Subcutaneous abdominal adipose tissue (tissue), 5 donors: ENCODE measurements at regions not wholly inside any gene's neighbourhood (a gene's known extent, or its start where the extent isn't known, plus 50 kb on each side); places are given as distances from the start of the nearest gene placed in this dataset.

Source experiments
- H3K27ac ChIP-seq: one replicate; pipeline ENCODE4 v1.7.0; 2013; ENCODE audit warnings: low read depth, mild to moderate bottlenecking, inconsistent platforms, low read length, moderate library complexity
- H3K27me3 ChIP-seq, 5 donors: one replicate each; pipeline ENCODE4 v1.7.0; 2013; ENCODE audit warnings: low read length in 5 of 5, inconsistent platforms in 1 of 5; ENCODE audit not compliant: control insufficient read depth in 5 of 5, insufficient read depth in 4 of 5
- H3K36me3 ChIP-seq, 5 donors: one replicate each; pipeline ENCODE4 v1.7.0; 2013; ENCODE audit warnings: low read length in 5 of 5; ENCODE audit not compliant: control insufficient read depth in 5 of 5, insufficient read depth in 5 of 5
- H3K4me1 ChIP-seq, 5 donors: one replicate each; pipeline ENCODE4 v1.7.0; 2013; ENCODE audit warnings: low read length in 5 of 5, mild to moderate bottlenecking in 3 of 5, moderate library complexity in 1 of 5; ENCODE audit not compliant: control insufficient read depth in 5 of 5, insufficient read depth in 5 of 5
- H3K4me3 ChIP-seq, 5 donors: one replicate each; pipeline ENCODE4 v1.7.0; 2013; ENCODE audit warnings: low read length in 5 of 5, low read depth in 1 of 5
- H3K9ac ChIP-seq, 5 donors: one replicate each; pipeline ENCODE4 v1.7.0; 2013; ENCODE audit warnings: low read length in 5 of 5, mild to moderate bottlenecking in 4 of 5, moderate library complexity in 3 of 5
- H3K9me3 ChIP-seq, 5 donors: one replicate each; pipeline ENCODE4 v1.7.0; 2013; ENCODE audit warnings: low read length in 5 of 5; ENCODE audit not compliant: control insufficient read depth in 5 of 5
- donor health status: healthy.
- donor health status: healthy.
- donor health status: healthy.
- donor health status: healthy.
- donor health status: healthy.

GRCh38 chr11:35891096-35891495 lies 52.8 kb upstream of the LDLRAD3 start:
- no peak overlapping the region for H3K4me3 ChIP-seq
- no peaks in the 10 kb centered on the region for H3K27me3 ChIP-seq
- H3K4me1 ChIP-seq = no peaks in the 10 kb centered on the region
- H3K9ac ChIP-seq = no peak overlapping the region
- H3K27ac ChIP-seq = no peak overlapping the region
- no peaks in the 10 kb centered on the region for H3K9me3 ChIP-seq
- no peaks in the 10 kb centered on the region for H3K36me3 ChIP-seq

GRCh38 chr11:35892166-35892565 lies 51.7 kb upstream of the LDLRAD3 start:
- Histone ChIP-seq H3K9ac (no peak overlapping the region), H3K9me3 (no peaks in the 10 kb centered on the region), H3K36me3 (no peaks in the 10 kb centered on the region), H3K27me3 (no peaks in the 10 kb centered on the region), H3K27ac (no peak overlapping the region), H3K4me3 (no peak overlapping the region), H3K4me1 (peaks cover 0 to 8% (median 6%) of the 10 kb centered on the region in 5 donors)

- H3K9me3 ChIP-seq = peaks cover 0 to under 1% (median 0%) of the 10 kb centered on the region in 5 donors
- H3K36me3 ChIP-seq = no peaks in the 10 kb centered on the region
- no peak overlapping the region for H3K9ac ChIP-seq
- peaks cover 0 to 8% (median 6%) of the 10 kb centered on the region in 5 donors for H3K4me1 ChIP-seq
- no peak overlapping the region for H3K4me3 ChIP-seq
- H3K27ac ChIP-seq = no peak overlapping the region
- no peaks in the 10 kb centered on the region for H3K27me3 ChIP-seq
Measured at GRCh38 chr11:35893796-35894475, 49.9 kb upstream of the LDLRAD3 start.
